ENCODE measurements at regions not wholly inside any gene's neighbourhood (a gene's known extent, or its start where the extent isn't known, plus 50 kb on each side); places are given as distances from the start of the nearest gene placed in this dataset.
A peak's percentile ranks its signal among the peaks of the same experiment; 100 is the strongest.

- WGBS (ENCODE audit: extremely low coverage, insufficient read length, low lambda C conversion rate), result no CpG with 5 or more reads among the region's 1 CpG
- Histone ChIP-seq H2BK5ac (ENCODE audit: insufficient read length, low read length) (no peak overlapping the region), H2BK12ac (ENCODE audit: insufficient read length, low read depth, low read length) (no peak overlapping the region), H3K79me1 (ENCODE audit: insufficient read depth, low read depth, low read length, poor library complexity, severe bottlenecking) (no peaks in the 10 kb centered on the region), H2BK15ac (ENCODE audit: low read depth, low read length) (no peak overlapping the region), H2BK120ac (ENCODE audit: low read depth, low read length, poor library complexity, severe bottlenecking) (no peak overlapping the region), H4K91ac (ENCODE audit: insufficient read length, low read depth, low read length) (no peak overlapping the region), H3K79me2 (ENCODE audit: insufficient read depth, low read length) (no peaks in the 10 kb centered on the region), H3K23ac (ENCODE audit: insufficient read length, low read depth, low read length) (no peak overlapping the region), H3K9ac (ENCODE audit: extremely low read depth, insufficient read length, low read length) (no peak overlapping the region), H3K18ac (ENCODE audit: insufficient read length, low read depth, low read length) (no peak overlapping the region), H4K5ac (ENCODE audit: insufficient read length, low read depth, low read length) (no peak overlapping the region), H3K4ac (ENCODE audit: low read depth, low read length) (no peak overlapping the region), H3K27me3 (ENCODE audit: insufficient read depth, low read length) (no peaks in the 10 kb centered on the region), H2AFZ (ENCODE audit: low read length) (no peak overlapping the region), H4K8ac (replicated peaks; ENCODE audit: insufficient read length, low read depth, low read length) (no peak overlapping the region), H2AK5ac (ENCODE audit: insufficient read length, low read length) (no peak overlapping the region), H3K4me2 (ENCODE audit: insufficient read depth, insufficient read length, low read length) (no peak overlapping the region), H3K23me2 (ENCODE audit: insufficient read length, low read depth, low read length, poor library complexity, severe bottlenecking) (no peaks in the 10 kb centered on the region), H3K4me1 (ENCODE audit: insufficient read depth, low read length) (no peaks in the 10 kb centered on the region), H2BK20ac (ENCODE audit: low read depth, low read length, poor library complexity, severe bottlenecking) (no peak overlapping the region), H4K20me1 (ENCODE audit: control insufficient read depth, insufficient read depth, insufficient read length) (no peaks in the 10 kb centered on the region), H3K56ac (ENCODE audit: insufficient read length, low read depth, low read length) (no peak overlapping the region), H3K14ac (ENCODE audit: insufficient read depth, low read length) (no peak overlapping the region; the same call in 1 of the 2 replicates), H3K27ac (ENCODE audit: insufficient read length, low read depth, low read length) (no peak overlapping the region), H3T11ph (ENCODE audit: low read length) (no peak overlapping the region), H3K9me3 (ENCODE audit: control insufficient read depth, low read depth, low read length) (no peaks in the 10 kb centered on the region)
- H3K9me3 Mint-ChIP-seq, result peaks cover 7 to 10% of the 10 kb centered on the region in 2 experiments
- no peaks in the 10 kb centered on the region for H3K27me3 Mint-ChIP-seq (ENCODE audit: low read depth)
- TF ChIP-seq, protein P1, sequence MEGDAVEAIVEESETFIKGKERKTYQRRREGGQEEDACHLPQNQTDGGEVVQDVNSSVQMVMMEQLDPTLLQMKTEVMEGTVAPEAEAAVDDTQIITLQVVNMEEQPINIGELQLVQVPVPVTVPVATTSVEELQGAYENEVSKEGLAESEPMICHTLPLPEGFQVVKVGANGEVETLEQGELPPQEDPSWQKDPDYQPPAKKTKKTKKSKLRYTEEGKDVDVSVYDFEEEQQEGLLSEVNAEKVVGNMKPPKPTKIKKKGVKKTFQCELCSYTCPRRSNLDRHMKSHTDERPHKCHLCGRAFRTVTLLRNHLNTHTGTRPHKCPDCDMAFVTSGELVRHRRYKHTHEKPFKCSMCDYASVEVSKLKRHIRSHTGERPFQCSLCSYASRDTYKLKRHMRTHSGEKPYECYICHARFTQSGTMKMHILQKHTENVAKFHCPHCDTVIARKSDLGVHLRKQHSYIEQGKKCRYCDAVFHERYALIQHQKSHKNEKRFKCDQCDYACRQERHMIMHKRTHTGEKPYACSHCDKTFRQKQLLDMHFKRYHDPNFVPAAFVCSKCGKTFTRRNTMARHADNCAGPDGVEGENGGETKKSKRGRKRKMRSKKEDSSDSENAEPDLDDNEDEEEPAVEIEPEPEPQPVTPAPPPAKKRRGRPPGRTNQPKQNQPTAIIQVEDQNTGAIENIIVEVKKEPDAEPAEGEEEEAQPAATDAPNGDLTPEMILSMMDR (conservative IDR thresholded peaks at IDR 0.05), result no peak
- H3K36me3 Mint-ChIP-seq (ENCODE audit: insufficient read depth in 1 of 3, low read depth in 3 of 3), result peaks cover 2 to 8% (median 3%) of the 10 kb centered on the region in 3 experiments
- H3K4me3 Mint-ChIP-seq, result no peak overlapping the region
- peak overlapping the region in 1 of 3 experiments; percentile 17; a peak in 1 of 7 replicates for H3K27ac Mint-ChIP-seq
- DNase-seq, result no peak
- peaks cover 0 to 2% of the 10 kb centered on the region in 2 experiments; a peak in 1 of 4 replicates for H3K4me1 Mint-ChIP-seq
Observed at GRCh38 chr13:79833991-79834390, 353.0 kb downstream of the NDFIP2 start.
